ENCODE measurements at regions not wholly inside any gene's neighbourhood (a gene's known extent, or its start where the extent isn't known, plus 50 kb on each side); places are given as distances from the start of the nearest gene placed in this dataset.

GRCh38 chr7:17060051-17060450, 178.3 kb upstream of the AGR3 start:
- H3K27me3 ChIP-seq (ENCODE audit: control insufficient read depth, insufficient read depth, low read length), result no peaks in the 10 kb centered on the region
- no peak overlapping the region for H3K4me2 ChIP-seq (ENCODE audit: extremely low read depth, insufficient read depth, low read length)
- H3K79me2 ChIP-seq (ENCODE audit: control insufficient read depth, insufficient read depth, low read length), result no peaks in the 10 kb centered on the region
- H4K20me1 ChIP-seq (ENCODE audit: control insufficient read depth, extremely low read depth, insufficient read depth, low read length), result no peaks in the 10 kb centered on the region
- TF ChIP-seq CTCF (conservative IDR thresholded peaks at IDR 0.05 in 1 of 2, IDR thresholded peaks at IDR 0.05 in 1 of 2; ENCODE audit: low read depth in 1 of 2, low read length in 2 of 2) (no peak), EZH2 (IDR thresholded peaks at IDR 0.05; ENCODE audit: low read length, missing control alignments) (no peak)
- no peak overlapping the region for H3K4me3 ChIP-seq (replicated peaks in 1 of 4; ENCODE audit: control extremely low read depth in 1 of 4, insufficient read depth in 1 of 4, low read depth in 3 of 4, low read length in 4 of 4)
- no peak overlapping the region for H2AFZ ChIP-seq (ENCODE audit: low read length)
- DNase-seq (ENCODE audit: low read depth in 2 of 2), result no peak
- H3K9ac ChIP-seq (ENCODE audit: insufficient read depth, low read length), result no peak overlapping the region
- no peak overlapping the region for H3K27ac ChIP-seq (ENCODE audit: insufficient read depth, low read length)
- H3K36me3 ChIP-seq (ENCODE audit: control insufficient read depth, insufficient read depth, low read length), result no peaks in the 10 kb centered on the region
- H3K9me3 ChIP-seq (ENCODE audit: control insufficient read depth, insufficient read depth, low read depth, low read length), result no peaks in the 10 kb centered on the region
- H3K4me1 ChIP-seq (ENCODE audit: control insufficient read depth, extremely low read depth, insufficient read depth, low read length), result peaks cover 2% of the 10 kb centered on the region

- Histone ChIP-seq H3K4me2 (ENCODE audit: extremely low read depth, insufficient read depth, low read length) (no peak overlapping the region), H2AFZ (ENCODE audit: low read length) (no peak overlapping the region), H3K36me3 (ENCODE audit: control insufficient read depth, insufficient read depth, low read length) (no peaks in the 10 kb centered on the region), H3K4me3 (replicated peaks in 1 of 4; ENCODE audit: control extremely low read depth in 1 of 4, insufficient read depth in 1 of 4, low read depth in 3 of 4, low read length in 4 of 4) (no peak overlapping the region), H4K20me1 (ENCODE audit: control insufficient read depth, extremely low read depth, insufficient read depth, low read length) (no peaks in the 10 kb centered on the region), H3K4me1 (ENCODE audit: control insufficient read depth, extremely low read depth, insufficient read depth, low read length) (peaks cover 2% of the 10 kb centered on the region), H3K27me3 (ENCODE audit: control insufficient read depth, insufficient read depth, low read length) (no peaks in the 10 kb centered on the region), H3K79me2 (ENCODE audit: control insufficient read depth, insufficient read depth, low read length) (no peaks in the 10 kb centered on the region), H3K9me3 (ENCODE audit: control insufficient read depth, insufficient read depth, low read depth, low read length) (no peaks in the 10 kb centered on the region), H3K27ac (ENCODE audit: insufficient read depth, low read length) (no peak overlapping the region), H3K9ac (ENCODE audit: insufficient read depth, low read length) (no peak overlapping the region)
- no peak for TF ChIP-seq CTCF (conservative IDR thresholded peaks at IDR 0.05 in 1 of 2, IDR thresholded peaks at IDR 0.05 in 1 of 2; ENCODE audit: low read depth in 1 of 2, low read length in 2 of 2)
- no peak for TF ChIP-seq EZH2 (IDR thresholded peaks at IDR 0.05; ENCODE audit: low read length, missing control alignments)
- DNase-seq (ENCODE audit: low read depth in 2 of 2), result no peak
Measured at GRCh38 chr7:17061443-17061842, 179.7 kb upstream of the AGR3 start.

GRCh38 chr7:17062151-17063044, 180.6 kb upstream of the AGR3 start:
- DNase-seq (ENCODE audit: low read depth in 2 of 2), result no peak
- Histone ChIP-seq H3K27me3 (ENCODE audit: control insufficient read depth, insufficient read depth, low read length) (no peaks in the 10 kb centered on the region), H4K20me1 (ENCODE audit: control insufficient read depth, extremely low read depth, insufficient read depth, low read length) (no peaks in the 10 kb centered on the region), H3K36me3 (ENCODE audit: control insufficient read depth, insufficient read depth, low read length) (no peaks in the 10 kb centered on the region), H2AFZ (ENCODE audit: low read length) (peak overlapping the region; percentile 24), H3K4me3 (replicated peaks in 1 of 4; ENCODE audit: control extremely low read depth in 1 of 4, insufficient read depth in 1 of 4, low read depth in 3 of 4, low read length in 4 of 4) (no peak overlapping the region), H3K79me2 (ENCODE audit: control insufficient read depth, insufficient read depth, low read length) (no peaks in the 10 kb centered on the region), H3K4me1 (ENCODE audit: control insufficient read depth, extremely low read depth, insufficient read depth, low read length) (peaks cover 2% of the 10 kb centered on the region), H3K9me3 (ENCODE audit: control insufficient read depth, insufficient read depth, low read depth, low read length) (no peaks in the 10 kb centered on the region), H3K9ac (ENCODE audit: insufficient read depth, low read length) (no peak overlapping the region), H3K27ac (ENCODE audit: insufficient read depth, low read length) (no peak overlapping the region), H3K4me2 (ENCODE audit: extremely low read depth, insufficient read depth, low read length) (no peak overlapping the region)
- TF ChIP-seq EZH2 (IDR thresholded peaks at IDR 0.05; ENCODE audit: low read length, missing control alignments) (no peak), CTCF (conservative IDR thresholded peaks at IDR 0.05 in 1 of 2, IDR thresholded peaks at IDR 0.05 in 1 of 2; ENCODE audit: low read depth in 1 of 2, low read length in 2 of 2) (no peak)

Measured in fibroblast of lung (primary cell).